Neural progenitor cell (in vitro differentiated cells): ENCODE measurements at regions not wholly inside any gene's neighbourhood (a gene's known extent, or its start where the extent isn't known, plus 50 kb on each side); places are given as distances from the start of the nearest gene placed in this dataset.

Experiments used
- CTCF ChIP-seq: fragments of 200-600 bp; sonication (generic); IDR thresholded peaks from 2 replicates; pipeline ENCODE4 v1.5.1; 2017; ENCODE audit warnings: antibody characterized with exemption, mild to moderate bottlenecking
- EZH2 ChIP-seq: fragments of 200-600 bp; sonication (generic); IDR thresholded peaks from 2 replicates; pipeline ENCODE4 v1.6.1; 2017; ENCODE audit warnings: antibody characterized with exemption, mild to moderate bottlenecking, moderate library complexity

GRCh38 chr14:23712287-23712686, 76.1 kb downstream of the DHRS2 start:
- TF ChIP-seq CTCF (no peak), EZH2 (no peak)
